ENCODE measurements at regions not wholly inside any gene's neighbourhood (a gene's known extent, or its start where the extent isn't known, plus 50 kb on each side); places are given as distances from the start of the nearest gene placed in this dataset.

GRCh38 chr11:27930946-27931345 is 177.0 kb downstream of the KIF18A start:
- Histone ChIP-seq H4K20me1 (no peaks in the 10 kb centered on the region), H3K36me3 (no peaks in the 10 kb centered on the region), H3K9me3 (replicated peaks in 1 of 11) (0 out of 22 replicates have a peak, but pooled peaks cover 0 to 8% (median 0%) of the 10 kb centered on the region in 11 experiments), H3K4me3 (no peak overlapping the region), H3K4me2 (no peak overlapping the region), H3K27me3 (no peaks in the 10 kb centered on the region; a peak in 2 of 22 replicates), H3K27ac (no peak overlapping the region), H3K4me1 (peaks cover 0 to 21% (median 13%) of the 10 kb centered on the region in 10 experiments; a peak in 13 of 20 replicates), H3K9ac (no peak overlapping the region)
- no peak for TF ChIP-seq Cebpa-rat (IDR thresholded peaks at IDR 0.05)

GRCh38 chr11:27928809-27929208 is 179.1 kb downstream of the KIF18A start:
- Histone ChIP-seq H4K20me1 (no peaks in the 10 kb centered on the region), H3K9me3 (replicated peaks in 1 of 11) (peaks cover 0 to 20% (median 0%) of the 10 kb centered on the region in 11 experiments; a peak in 1 of 22 replicates), H3K27me3 (no peaks in the 10 kb centered on the region; a peak in 2 of 22 replicates), H3K4me3 (no peak overlapping the region), H3K4me1 (peaks cover 0 to 28% (median 13%) of the 10 kb centered on the region in 10 experiments; a peak in 13 of 20 replicates), H3K4me2 (no peak overlapping the region), H3K27ac (no peak overlapping the region), H3K9ac (no peak overlapping the region), H3K36me3 (no peaks in the 10 kb centered on the region)
- TF ChIP-seq Cebpa-rat (IDR thresholded peaks at IDR 0.05), result no peak

- Histone ChIP-seq H3K36me3 (no peaks in the 10 kb centered on the region), H3K27ac (peak overlapping the region in 4 of 11 experiments; percentile 29 to 42 (median 35); a peak in 6 of 22 replicates), H3K27me3 (no peaks in the 10 kb centered on the region; a peak in 2 of 22 replicates), H4K20me1 (no peaks in the 10 kb centered on the region), H3K4me1 (peaks cover 0 to 28% (median 13%) of the 10 kb centered on the region in 10 experiments; a peak in 13 of 20 replicates), H3K9ac (no peak overlapping the region), H3K9me3 (replicated peaks in 1 of 11) (peaks cover 0 to 27% (median 4%) of the 10 kb centered on the region in 11 experiments; a peak in 8 of 22 replicates), H3K4me2 (peak overlapping the region; percentile 13 to 79 (median 31); a peak in 15 of 22 replicates), H3K4me3 (no peak overlapping the region)
- TF ChIP-seq Cebpa-rat (IDR thresholded peaks at IDR 0.05), result no peak
These were observed 180.9 kb downstream of the KIF18A start for GRCh38 chr11:27926981-27927481.

GRCh38 chr11:27926486-27926885 is 181.5 kb downstream of the KIF18A start:
- no peak overlapping the region for H3K9ac ChIP-seq
- H4K20me1 ChIP-seq, result no peaks in the 10 kb centered on the region
- H3K4me1 ChIP-seq, result peaks cover 0 to 28% (median 13%) of the 10 kb centered on the region in 10 experiments; a peak in 13 of 20 replicates
- peaks cover 0 to 27% (median 4%) of the 10 kb centered on the region in 11 experiments; a peak in 8 of 22 replicates for H3K9me3 ChIP-seq (replicated peaks in 1 of 11)
- H3K36me3 ChIP-seq, result no peaks in the 10 kb centered on the region
- H3K4me3 ChIP-seq, result no peak overlapping the region
- no peaks in the 10 kb centered on the region; a peak in 2 of 22 replicates for H3K27me3 ChIP-seq
- H3K4me2 ChIP-seq, result peak overlapping the region in 8 of 11 experiments; percentile 20 to 79 (median 46); a peak in 13 of 22 replicates
- no peak for TF ChIP-seq Cebpa-rat (IDR thresholded peaks at IDR 0.05)
- peak overlapping the region in 4 of 11 experiments; percentile 29 to 42 (median 35); a peak in 6 of 22 replicates for H3K27ac ChIP-seq

- Histone ChIP-seq H3K27me3 (no peaks in the 10 kb centered on the region), H3K4me3 (no peak overlapping the region), H3K9me3 (replicated peaks in 1 of 11) (peaks cover 0 to 19% (median 4%) of the 10 kb centered on the region in 11 experiments; a peak in 8 of 22 replicates), H3K4me2 (no peak overlapping the region), H3K36me3 (no peaks in the 10 kb centered on the region), H3K9ac (no peak overlapping the region), H4K20me1 (no peaks in the 10 kb centered on the region), H3K27ac (no peak overlapping the region), H3K4me1 (peaks cover 0 to 15% (median 4%) of the 10 kb centered on the region in 10 experiments; a peak in 12 of 20 replicates)
- TF ChIP-seq Cebpa-rat (IDR thresholded peaks at IDR 0.05), result no peak
These were observed 186.5 kb downstream of the KIF18A start for GRCh38 chr11:27921472-27921871.

- H3K4me1 ChIP-seq, result peaks cover 0 to 5% (median 0%) of the 10 kb centered on the region in 10 experiments; a peak in 2 of 20 replicates
- H3K27ac ChIP-seq, result no peak overlapping the region
- no peak for TF ChIP-seq Cebpa-rat (IDR thresholded peaks at IDR 0.05)
- no peaks in the 10 kb centered on the region for H3K27me3 ChIP-seq
- H3K9me3 ChIP-seq (replicated peaks in 1 of 11), result no peaks in the 10 kb centered on the region
- no peak overlapping the region for H3K9ac ChIP-seq
- H3K4me2 ChIP-seq, result 0 out of 22 replicates have a peak overlapping the region, but pooled peaks of 2 of the 11 experiments have one; percentile 14 to 28
- no peak overlapping the region for H3K4me3 ChIP-seq
- H3K36me3 ChIP-seq, result no peaks in the 10 kb centered on the region
- no peaks in the 10 kb centered on the region for H4K20me1 ChIP-seq
These were observed 191.3 kb downstream of the KIF18A start for GRCh38 chr11:27916541-27917100.

- Histone ChIP-seq H3K4me2 (0 out of 22 replicates have a peak overlapping the region, but pooled peaks of 1 of the 11 experiments have one; percentile 16), H3K4me1 (peaks cover 0 to 5% (median 0%) of the 10 kb centered on the region in 10 experiments; a peak in 2 of 20 replicates), H3K4me3 (no peak overlapping the region), H4K20me1 (no peaks in the 10 kb centered on the region), H3K36me3 (no peaks in the 10 kb centered on the region), H3K27me3 (no peaks in the 10 kb centered on the region), H3K9me3 (replicated peaks in 1 of 11) (no peaks in the 10 kb centered on the region), H3K9ac (no peak overlapping the region), H3K27ac (no peak overlapping the region)
- no peak for TF ChIP-seq Cebpa-rat (IDR thresholded peaks at IDR 0.05)
These were observed 193.9 kb downstream of the KIF18A start for GRCh38 chr11:27914080-27914479.

- Histone ChIP-seq H3K9ac (no peak overlapping the region), H3K4me3 (no peak overlapping the region), H3K27ac (no peak overlapping the region), H3K4me1 (peaks cover 0 to 5% (median 0%) of the 10 kb centered on the region in 10 experiments; a peak in 2 of 20 replicates), H3K36me3 (no peaks in the 10 kb centered on the region), H3K9me3 (replicated peaks in 1 of 11) (no peaks in the 10 kb centered on the region), H4K20me1 (no peaks in the 10 kb centered on the region), H3K27me3 (no peaks in the 10 kb centered on the region), H3K4me2 (0 out of 22 replicates have a peak overlapping the region, but pooled peaks of 1 of the 11 experiments have one; percentile 16)
- no peak for TF ChIP-seq Cebpa-rat (IDR thresholded peaks at IDR 0.05)
These were observed 194.3 kb downstream of the KIF18A start for GRCh38 chr11:27913650-27914049.

GRCh38 chr11:27912916-27913315 is 195.0 kb downstream of the KIF18A start:
- no peak overlapping the region for H3K4me2 ChIP-seq
- H3K27ac ChIP-seq, result no peak overlapping the region
- H3K9me3 ChIP-seq (replicated peaks in 1 of 11), result no peaks in the 10 kb centered on the region
- no peak overlapping the region for H3K9ac ChIP-seq
- H3K36me3 ChIP-seq, result no peaks in the 10 kb centered on the region
- no peaks in the 10 kb centered on the region for H3K27me3 ChIP-seq
- H3K4me1 ChIP-seq, result peaks cover 0 to 6% (median under 1%) of the 10 kb centered on the region in 10 experiments; a peak in 8 of 20 replicates
- no peak for TF ChIP-seq Cebpa-rat (IDR thresholded peaks at IDR 0.05)
- no peaks in the 10 kb centered on the region for H4K20me1 ChIP-seq
- no peak overlapping the region for H3K4me3 ChIP-seq
